Body of pancreas (tissue), 4 donors: ENCODE measurements at regions not wholly inside any gene's neighbourhood (a gene's known extent, or its start where the extent isn't known, plus 50 kb on each side); places are given as distances from the start of the nearest gene placed in this dataset.
"Not testable (repeated sequence)": the region's sequence is repeated elsewhere in the genome, so short reads cannot be mapped to it uniquely, and the experiment has no call there.

Source experiments
- ATAC-seq: fragments of 150-250 bp; one replicate; pipeline ENCODE4 v1.9.1; 2016
- DNase-seq, 4 donors: peaks; one replicate each; pipeline ENCODE4 v3.0.0-alpha.2; 2019
- H3K27ac ChIP-seq, 4 donors: fragments of 200-600 bp; sonication (generic); 1 replicate in 3 of 4; 2 replicates in 1 of 4; pipeline versions ENCODE4 v1.5.1 to v1.6.1; 2016 to 2019; ENCODE audit warnings: mild to moderate bottlenecking in 1 of 4, mixed read lengths in 1 of 4, moderate library complexity in 1 of 4
- H3K27me3 ChIP-seq, 2 donors: fragments of 200-600 bp; sonication (generic); one replicate each; pipeline ENCODE4 v1.6.0; 2016; ENCODE audit warnings: mild to moderate bottlenecking in 1 of 2
- H3K36me3 ChIP-seq, 2 donors: fragments of 200-600 bp; sonication (generic); replicated peaks in 1 of 2; 2 replicates each; pipeline ENCODE4 v1.5.1; 2016; ENCODE audit warnings: low read depth in 2 of 2; ENCODE audit not compliant: insufficient read depth in 1 of 2
- H3K4me1 ChIP-seq: fragments of 200-600 bp; sonication (generic); one replicate; pipeline ENCODE4 v1.6.0; 2016
- H3K4me3 ChIP-seq, 2 donors: fragments of 200-600 bp; sonication (generic); 1 replicate in 1 of 2; 2 replicates in 1 of 2; pipeline ENCODE4 v1.5.1; 2016 to 2019
- H3K9me3 ChIP-seq, 3 donors: fragments of 200-600 bp; sonication (generic); 1 replicate in 2 of 3; 2 replicates in 1 of 3; pipeline ENCODE4 v1.5.1; 2016
- POLR2A ChIP-seq, 3 donors: fragments of 450-650 bp; IDR thresholded peaks; one replicate each; pipeline ENCODE4 v1.6.1; 2016; ENCODE audit warnings: antibody characterized with exemption in 3 of 3, mild to moderate bottlenecking in 2 of 3
- WGBS, 2 donors: methylation state at CpG; one replicate each; pipeline ENCODE4 v1.1.5; 2017; 5-methylcytosine and 5-hydroxymethylcytosine counted together
- intact Hi-C: fragments of 100-400 bp; cut with DNase I; formaldehyde crosslinking; loops from one replicate; pipeline ENCODE4 v1.15.1; 2023
- TF ChIP-seq, protein P1 (sequence below), 7 experiments: fragments of 450-650 bp in 4 of 7; fragments of 200-600 bp in 3 of 7; sonication (generic) in 3 of 7; IDR thresholded peaks; one replicate each; pipeline ENCODE4 v1.5.1; 2016 to 2019; ENCODE audit warnings: antibody characterized with exemption in 7 of 7

DNA sequence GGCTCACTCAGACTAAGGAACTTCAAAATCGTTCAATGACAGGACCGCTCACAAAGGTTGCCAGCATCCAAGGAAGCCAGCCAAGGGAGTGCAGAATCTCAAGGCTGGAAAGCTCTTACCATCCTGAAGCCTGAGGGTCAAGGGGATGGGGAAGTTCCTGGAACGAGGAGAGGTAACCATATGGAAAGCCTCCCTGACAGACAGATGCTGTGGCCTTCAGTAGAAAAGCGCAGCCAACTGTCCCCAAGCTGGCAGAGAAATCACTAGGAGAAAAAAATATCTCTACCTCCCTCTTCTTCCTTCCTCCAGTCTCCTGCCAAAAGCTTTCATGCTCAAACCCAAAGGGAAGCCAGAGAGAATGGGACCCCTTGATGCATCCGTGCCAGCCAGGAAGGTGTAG lies 90.5 kb upstream of the RANBP3L start:
- H3K4me1 ChIP-seq, result peaks cover 5% of the 10 kb centered on the region
- WGBS, 2 donors, result 80 to 83% methylated on average over 5 of the region's 5 CpGs
- H3K27me3 ChIP-seq, result no peaks in the 10 kb centered on the region
- no peak for DNase-seq
- H3K36me3 ChIP-seq, result no peaks in the 10 kb centered on the region
- no peak overlapping the region for H3K4me3 ChIP-seq
- H3K27ac ChIP-seq, result no peak overlapping the region
- no peaks in the 10 kb centered on the region for H3K9me3 ChIP-seq
- TF ChIP-seq POLR2A (IDR thresholded peaks at IDR 0.05), result no peak
- TF ChIP-seq, protein P1, sequence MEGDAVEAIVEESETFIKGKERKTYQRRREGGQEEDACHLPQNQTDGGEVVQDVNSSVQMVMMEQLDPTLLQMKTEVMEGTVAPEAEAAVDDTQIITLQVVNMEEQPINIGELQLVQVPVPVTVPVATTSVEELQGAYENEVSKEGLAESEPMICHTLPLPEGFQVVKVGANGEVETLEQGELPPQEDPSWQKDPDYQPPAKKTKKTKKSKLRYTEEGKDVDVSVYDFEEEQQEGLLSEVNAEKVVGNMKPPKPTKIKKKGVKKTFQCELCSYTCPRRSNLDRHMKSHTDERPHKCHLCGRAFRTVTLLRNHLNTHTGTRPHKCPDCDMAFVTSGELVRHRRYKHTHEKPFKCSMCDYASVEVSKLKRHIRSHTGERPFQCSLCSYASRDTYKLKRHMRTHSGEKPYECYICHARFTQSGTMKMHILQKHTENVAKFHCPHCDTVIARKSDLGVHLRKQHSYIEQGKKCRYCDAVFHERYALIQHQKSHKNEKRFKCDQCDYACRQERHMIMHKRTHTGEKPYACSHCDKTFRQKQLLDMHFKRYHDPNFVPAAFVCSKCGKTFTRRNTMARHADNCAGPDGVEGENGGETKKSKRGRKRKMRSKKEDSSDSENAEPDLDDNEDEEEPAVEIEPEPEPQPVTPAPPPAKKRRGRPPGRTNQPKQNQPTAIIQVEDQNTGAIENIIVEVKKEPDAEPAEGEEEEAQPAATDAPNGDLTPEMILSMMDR (IDR thresholded peaks at IDR 0.05), result no peak
- intact Hi-C loops, result no loop called here
- no peak for ATAC-seq

DNA sequence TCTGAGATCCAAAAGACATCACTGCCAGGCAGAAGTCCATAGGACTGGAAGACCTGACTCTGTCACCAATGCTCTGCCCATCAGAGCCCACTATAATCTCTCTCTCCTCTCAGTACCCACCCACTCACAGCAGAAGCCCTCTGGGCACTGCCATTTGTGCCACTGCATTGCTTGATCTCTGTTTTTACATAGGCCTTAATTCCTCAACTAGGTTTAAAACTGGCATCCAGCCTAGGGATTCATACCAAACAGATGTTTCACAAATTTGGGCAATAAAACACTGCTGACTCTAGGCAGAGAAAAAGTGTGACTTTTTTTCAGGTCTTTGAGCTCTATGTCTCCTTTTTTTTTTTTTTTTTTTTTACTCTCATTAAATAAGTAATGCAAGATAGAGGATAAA lies 91.1 kb upstream of the RANBP3L start:
- intact Hi-C loops, result no loop called here
- Histone ChIP-seq H3K36me3 (no peaks in the 10 kb centered on the region), H3K27ac (no peak overlapping the region), H3K27me3 (no peaks in the 10 kb centered on the region), H3K4me1 (peaks cover 6% of the 10 kb centered on the region), H3K4me3 (no peak overlapping the region), H3K9me3 (no peaks in the 10 kb centered on the region)
- TF ChIP-seq, protein P1 (IDR thresholded peaks at IDR 0.05), result no peak
- TF ChIP-seq POLR2A (IDR thresholded peaks at IDR 0.05), result no peak
- ATAC-seq (no peak), DNase-seq (no peak)

GRCh38 chr5:36393656-36394428 lies 92.1 kb upstream of the RANBP3L start:
- 70 to 78% methylated on average over 4 of the region's 4 CpGs for WGBS, 2 donors
- Histone ChIP-seq H3K36me3 (no peaks in the 10 kb centered on the region), H3K9me3 (no peaks in the 10 kb centered on the region), H3K27me3 (no peaks in the 10 kb centered on the region), H3K27ac (no peak overlapping the region), H3K4me3 (no peak overlapping the region), H3K4me1 (peaks cover 6% of the 10 kb centered on the region)
- no peak for TF ChIP-seq POLR2A (IDR thresholded peaks at IDR 0.05)
- TF ChIP-seq, protein P1 (IDR thresholded peaks at IDR 0.05), result no peak
- no peak for DNase-seq
- intact Hi-C loops, result no loop called here
- ATAC-seq, result no peak

- H3K4me3 ChIP-seq, result no peak overlapping the region
- DNase-seq (no peak), ATAC-seq (no peak)
- no peaks in the 10 kb centered on the region for H3K9me3 ChIP-seq
- H3K27ac ChIP-seq, result no peak overlapping the region
- no peaks in the 10 kb centered on the region for H3K36me3 ChIP-seq
- peaks cover 6% of the 10 kb centered on the region for H3K4me1 ChIP-seq
- no peaks in the 10 kb centered on the region for H3K27me3 ChIP-seq
- TF ChIP-seq POLR2A (IDR thresholded peaks at IDR 0.05), result no peak
- TF ChIP-seq, protein P1 (IDR thresholded peaks at IDR 0.05), result no peak
- intact Hi-C loops, result no loop called here
- 87 to 92% methylated on average over 4 of the region's 4 CpGs for WGBS, 2 donors
These were observed 93.6 kb upstream of the RANBP3L start for GRCh38 chr5:36395260-36395659.

- H3K27me3 ChIP-seq, H3K4me1 ChIP-seq, H3K4me3 ChIP-seq, H3K9me3 ChIP-seq, ATAC-seq, intact Hi-C loops, DNase-seq, H3K36me3 ChIP-seq, H3K27ac ChIP-seq: not testable (repeated sequence)
- WGBS, 2 donors, result 76 to 86% methylated on average over 12 of the region's 12 CpGs
These were observed 94.2 kb upstream of the RANBP3L start for GRCh38 chr5:36395947-36396346.
